IPS DF 19.7 (cell line): ENCODE measurements at regions not wholly inside any gene's neighbourhood (a gene's known extent, or its start where the extent isn't known, plus 50 kb on each side); places are given as distances from the start of the nearest gene placed in this dataset.
"Not testable (repeated sequence)": the region's sequence is repeated elsewhere in the genome, so short reads cannot be mapped to it uniquely, and the experiment has no call there.

ENCODE experiments used
- DNase-seq: peaks from one replicate; pipeline ENCODE4 v3.0.0-alpha.2; 2013; ENCODE audit warnings: low read depth, low spot score

GRCh38 chr9:65566018-65566417 lies 109.7 kb upstream of the ZNG1E start:
- not testable (repeated sequence) for DNase-seq

- DNase-seq, result not testable (repeated sequence)
These were observed 156.7 kb upstream of the ZNG1E start for GRCh38 chr9:65519018-65519417.

- DNase-seq, result not testable (repeated sequence)
These were observed 161.3 kb upstream of the ZNG1E start for GRCh38 chr9:65514465-65514864.

GRCh38 chr9:65507897-65508296 lies 167.8 kb upstream of the ZNG1E start:
- not testable (repeated sequence) for DNase-seq

- not testable (repeated sequence) for DNase-seq
These were observed 171.0 kb upstream of the ZNG1E start for GRCh38 chr9:65504686-65505085.

- DNase-seq, result not testable (repeated sequence)
These were observed 172.0 kb upstream of the ZNG1E start for GRCh38 chr9:65503696-65504095.

- DNase-seq, result not testable (repeated sequence)
These were observed 192.8 kb upstream of the ZNG1E start for GRCh38 chr9:65482890-65483289.

GRCh38 chr9:65481291-65481690 lies 194.4 kb upstream of the ZNG1E start:
- DNase-seq, result not testable (repeated sequence)

GRCh38 chr9:65474891-65475290 lies 189.9 kb upstream of the FOXD4L5 start:
- not testable (repeated sequence) for DNase-seq

- DNase-seq, result not testable (repeated sequence)
These were observed 188.2 kb upstream of the FOXD4L5 start for GRCh38 chr9:65473059-65473822.

- not testable (repeated sequence) for DNase-seq
These were observed 186.1 kb upstream of the FOXD4L5 start for GRCh38 chr9:65471106-65471505.

GRCh38 chr9:65466911-65467734 lies 182.1 kb upstream of the FOXD4L5 start:
- DNase-seq, result not testable (repeated sequence)

- not testable (repeated sequence) for DNase-seq
These were observed 180.4 kb upstream of the FOXD4L5 start for GRCh38 chr9:65465246-65465895.

GRCh38 chr9:65462476-65462875 lies 177.5 kb upstream of the FOXD4L5 start:
- DNase-seq, result not testable (repeated sequence)

GRCh38 chr9:65459756-65460320 lies 174.8 kb upstream of the FOXD4L5 start:
- DNase-seq, result no peak

- DNase-seq, result no peak
These were observed 174.0 kb upstream of the FOXD4L5 start for GRCh38 chr9:65458992-65459391.

GRCh38 chr9:65458465-65458864 lies 173.5 kb upstream of the FOXD4L5 start:
- no peak for DNase-seq

GRCh38 chr9:65456991-65457390 lies 172.0 kb upstream of the FOXD4L5 start:
- DNase-seq, result not testable (repeated sequence)

GRCh38 chr9:65455751-65456647 lies 171.0 kb upstream of the FOXD4L5 start:
- DNase-seq, result not testable (repeated sequence)

- DNase-seq, result not testable (repeated sequence)
These were observed 170.1 kb upstream of the FOXD4L5 start for GRCh38 chr9:65455136-65455535.

GRCh38 chr9:65454666-65455065 lies 169.7 kb upstream of the FOXD4L5 start:
- DNase-seq, result not testable (repeated sequence)
